ENCODE measurements at regions not wholly inside any gene's neighbourhood (a gene's known extent, or its start where the extent isn't known, plus 50 kb on each side); places are given as distances from the start of the nearest gene placed in this dataset.

DNA sequence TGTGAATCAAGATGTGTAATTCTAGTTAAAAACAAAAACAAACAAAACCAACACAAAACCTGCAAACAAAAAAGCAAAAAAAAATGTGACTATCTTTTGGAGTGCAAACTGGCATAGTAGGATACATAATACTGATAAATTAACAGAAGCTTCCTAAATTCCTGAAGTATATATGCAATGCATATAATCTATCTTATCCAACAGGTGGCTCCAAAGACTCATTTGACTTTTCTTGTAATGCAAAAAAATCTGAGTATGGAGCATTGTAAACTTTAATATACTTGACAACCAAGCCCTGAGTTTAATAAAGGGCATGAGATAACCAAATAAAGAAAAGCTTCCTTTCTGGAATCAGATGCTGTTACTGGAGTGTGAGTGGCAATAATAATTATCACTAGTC is 1003.6 kb downstream of the FSCB start:
- TF ChIP-seq, protein P1, sequence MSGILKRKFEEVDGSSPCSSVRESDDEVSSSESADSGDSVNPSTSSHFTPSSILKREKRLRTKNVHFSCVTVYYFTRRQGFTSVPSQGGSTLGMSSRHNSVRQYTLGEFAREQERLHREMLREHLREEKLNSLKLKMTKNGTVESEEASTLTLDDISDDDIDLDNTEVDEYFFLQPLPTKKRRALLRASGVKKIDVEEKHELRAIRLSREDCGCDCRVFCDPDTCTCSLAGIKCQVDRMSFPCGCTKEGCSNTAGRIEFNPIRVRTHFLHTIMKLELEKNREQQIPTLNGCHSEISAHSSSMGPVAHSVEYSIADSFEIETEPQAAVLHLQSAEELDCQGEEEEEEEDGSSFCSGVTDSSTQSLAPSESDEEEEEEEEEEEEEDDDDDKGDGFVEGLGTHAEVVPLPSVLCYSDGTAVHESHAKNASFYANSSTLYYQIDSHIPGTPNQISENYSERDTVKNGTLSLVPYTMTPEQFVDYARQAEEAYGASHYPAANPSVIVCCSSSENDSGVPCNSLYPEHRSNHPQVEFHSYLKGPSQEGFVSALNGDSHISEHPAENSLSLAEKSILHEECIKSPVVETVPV (CRISPR knock-in tag; IDR thresholded peaks at IDR 0.05): no peak
- TF ChIP-seq ZNF565 (CRISPR knock-in tag; conservative IDR thresholded peaks at IDR 0.05; ENCODE audit: low read depth) (no peak), TCF4 (CRISPR knock-in tag; IDR thresholded peaks at IDR 0.05; ENCODE audit: borderline replicate concordance) (no peak), SNAI2 (CRISPR knock-in tag; IDR thresholded peaks at IDR 0.05) (no peak), ARNTL (CRISPR knock-in tag; IDR thresholded peaks at IDR 0.05; ENCODE audit: borderline replicate concordance, low read depth) (no peak), PPARA (CRISPR knock-in tag; IDR thresholded peaks at IDR 0.05; ENCODE audit: borderline replicate concordance) (no peak), GLIS3 (CRISPR knock-in tag; IDR thresholded peaks at IDR 0.05) (no peak), ZFP3 (CRISPR knock-in tag; IDR thresholded peaks at IDR 0.05) (no peak), CSDC2 (CRISPR knock-in tag; IDR thresholded peaks at IDR 0.05) (no peak), RARB (CRISPR knock-in tag; IDR thresholded peaks at IDR 0.05) (no peak), ISL1 (CRISPR knock-in tag; IDR thresholded peaks at IDR 0.05) (no peak)
- TF ChIP-seq, protein P2, sequence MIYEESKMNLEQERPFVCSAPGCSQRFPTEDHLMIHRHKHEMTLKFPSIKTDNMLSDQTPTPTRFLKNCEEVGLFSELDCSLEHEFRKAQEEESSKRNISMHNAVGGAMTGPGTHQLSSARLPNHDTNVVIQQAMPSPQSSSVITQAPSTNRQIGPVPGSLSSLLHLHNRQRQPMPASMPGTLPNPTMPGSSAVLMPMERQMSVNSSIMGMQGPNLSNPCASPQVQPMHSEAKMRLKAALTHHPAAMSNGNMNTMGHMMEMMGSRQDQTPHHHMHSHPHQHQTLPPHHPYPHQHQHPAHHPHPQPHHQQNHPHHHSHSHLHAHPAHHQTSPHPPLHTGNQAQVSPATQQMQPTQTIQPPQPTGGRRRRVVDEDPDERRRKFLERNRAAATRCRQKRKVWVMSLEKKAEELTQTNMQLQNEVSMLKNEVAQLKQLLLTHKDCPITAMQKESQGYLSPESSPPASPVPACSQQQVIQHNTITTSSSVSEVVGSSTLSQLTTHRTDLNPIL (CRISPR knock-in tag; IDR thresholded peaks at IDR 0.05; ENCODE audit: low read depth): no peak
